Testis (tissue), 2 donors: ENCODE measurements at regions not wholly inside any gene's neighbourhood (a gene's known extent, or its start where the extent isn't known, plus 50 kb on each side); places are given as distances from the start of the nearest gene placed in this dataset.

ENCODE experiments used
- DNase-seq: peaks from one replicate; pipeline ENCODE4 v3.0.0-alpha.2; 2019
- H3K27ac ChIP-seq, 2 donors: fragments of 200-600 bp; sonication (generic); one replicate each; pipeline ENCODE4 v1.5.1; 2019
- H3K27me3 ChIP-seq: fragments of 200-600 bp; sonication (generic); one replicate; pipeline ENCODE4 v1.5.1; 2019
- H3K36me3 ChIP-seq: fragments of 200-600 bp; sonication (generic); one replicate; pipeline ENCODE4 v1.5.1; 2017; ENCODE audit warnings: low read depth; ENCODE audit errors: missing control alignments
- H3K4me1 ChIP-seq: fragments of 200-600 bp; sonication (generic); one replicate; pipeline ENCODE4 v1.5.1; 2019
- H3K4me3 ChIP-seq, 2 donors: fragments of 200-600 bp; sonication (generic); one replicate each; pipeline ENCODE4 v1.5.1; 2017 to 2019
- H3K9me3 ChIP-seq: fragments of 200-600 bp; sonication (generic); one replicate; pipeline ENCODE4 v1.5.1; 2017
- POLR2A ChIP-seq: fragments of 450-650 bp; IDR thresholded peaks from one replicate; pipeline ENCODE4 v1.6.1; 2017; ENCODE audit warnings: antibody characterized with exemption, mild to moderate bottlenecking, moderate library complexity
- WGBS, 2 donors: methylation state at CpG; one replicate each; pipeline ENCODE4 v1.1.5; 2018; 5-methylcytosine and 5-hydroxymethylcytosine counted together
- intact Hi-C: fragments of 100-400 bp; cut with DNase I; formaldehyde crosslinking; loops from one replicate; pipeline ENCODE4 v1.15.1; 2023; ENCODE audit warnings: low total_unique reads
- TF ChIP-seq, protein P1 (sequence below), 3 experiments: fragments of 450-650 bp in 2 of 3; fragments of 200-600 bp in 1 of 3; sonication (generic) in 1 of 3; IDR thresholded peaks; one replicate each; pipeline ENCODE4 v1.5.1; 2016 to 2019; ENCODE audit warnings: antibody characterized with exemption in 3 of 3, mild to moderate bottlenecking in 2 of 3, moderate library complexity in 1 of 3

DNA sequence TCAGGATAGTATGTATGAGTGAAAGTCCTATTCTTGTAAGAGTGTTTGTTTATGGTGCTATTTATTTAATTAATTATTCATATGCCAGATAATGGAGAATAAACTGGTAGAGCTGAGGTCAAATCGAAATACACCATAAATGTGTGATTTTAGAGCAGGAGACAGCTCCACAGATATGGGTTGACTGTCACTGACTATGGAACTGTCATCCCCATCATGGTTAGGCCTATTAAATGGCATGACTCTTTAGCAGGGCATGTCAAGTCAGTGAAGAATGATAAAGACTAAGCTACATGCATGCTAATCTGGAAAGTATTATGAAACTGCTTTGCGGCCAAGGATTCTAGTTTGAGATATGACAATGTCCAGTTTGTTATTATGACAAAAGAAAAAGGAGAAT is 658.6 kb downstream of the ISL1 start:
- no peak overlapping the region for H3K4me3 ChIP-seq

DNA sequence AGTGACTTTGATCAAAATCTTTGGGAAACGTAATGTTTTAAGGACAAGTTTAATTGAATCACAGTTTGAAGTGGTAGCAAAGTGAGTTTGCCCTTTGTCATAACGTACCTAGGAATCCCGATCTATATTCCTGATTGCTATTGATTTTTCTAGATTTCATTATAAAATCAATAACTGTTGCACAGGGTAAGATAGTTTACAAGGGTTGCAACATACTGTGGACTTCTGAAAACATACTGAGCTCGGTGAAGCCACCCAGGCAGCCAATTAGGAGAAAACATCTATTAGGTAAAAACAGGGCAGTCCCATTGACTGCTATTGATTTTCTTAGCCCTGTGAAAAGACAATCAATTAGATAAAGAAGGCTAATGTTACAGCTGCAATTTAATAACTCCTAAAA is 659.9 kb downstream of the ISL1 start:
- intact Hi-C loops = no loop called here
- 82 to 93% methylated on average over 4 of the region's 4 CpGs for WGBS, 2 donors
- no peak for DNase-seq
- Histone ChIP-seq H3K9me3 (no peaks in the 10 kb centered on the region), H3K4me3 (no peak overlapping the region), H3K27ac (no peak overlapping the region), H3K4me1 (no peaks in the 10 kb centered on the region), H3K36me3 (no peaks in the 10 kb centered on the region), H3K27me3 (no peaks in the 10 kb centered on the region)
- no peak for TF ChIP-seq POLR2A
- TF ChIP-seq, protein P1, sequence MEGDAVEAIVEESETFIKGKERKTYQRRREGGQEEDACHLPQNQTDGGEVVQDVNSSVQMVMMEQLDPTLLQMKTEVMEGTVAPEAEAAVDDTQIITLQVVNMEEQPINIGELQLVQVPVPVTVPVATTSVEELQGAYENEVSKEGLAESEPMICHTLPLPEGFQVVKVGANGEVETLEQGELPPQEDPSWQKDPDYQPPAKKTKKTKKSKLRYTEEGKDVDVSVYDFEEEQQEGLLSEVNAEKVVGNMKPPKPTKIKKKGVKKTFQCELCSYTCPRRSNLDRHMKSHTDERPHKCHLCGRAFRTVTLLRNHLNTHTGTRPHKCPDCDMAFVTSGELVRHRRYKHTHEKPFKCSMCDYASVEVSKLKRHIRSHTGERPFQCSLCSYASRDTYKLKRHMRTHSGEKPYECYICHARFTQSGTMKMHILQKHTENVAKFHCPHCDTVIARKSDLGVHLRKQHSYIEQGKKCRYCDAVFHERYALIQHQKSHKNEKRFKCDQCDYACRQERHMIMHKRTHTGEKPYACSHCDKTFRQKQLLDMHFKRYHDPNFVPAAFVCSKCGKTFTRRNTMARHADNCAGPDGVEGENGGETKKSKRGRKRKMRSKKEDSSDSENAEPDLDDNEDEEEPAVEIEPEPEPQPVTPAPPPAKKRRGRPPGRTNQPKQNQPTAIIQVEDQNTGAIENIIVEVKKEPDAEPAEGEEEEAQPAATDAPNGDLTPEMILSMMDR (IDR thresholded peaks at IDR 0.05) = no peak

More for the DNA sequence above, 658.6 kb downstream of the ISL1 start:
- Histone ChIP-seq H3K27me3 (no peaks in the 10 kb centered on the region), H3K9me3 (no peaks in the 10 kb centered on the region), H3K4me1 (no peaks in the 10 kb centered on the region), H3K27ac (no peak overlapping the region), H3K36me3 (no peaks in the 10 kb centered on the region)
- TF ChIP-seq POLR2A = no peak
- TF ChIP-seq, protein P1 (IDR thresholded peaks at IDR 0.05) = no peak
- 89 to 94% methylated on average over 2 of the region's 2 CpGs for WGBS, 2 donors
- no peak for DNase-seq
- intact Hi-C loops = no loop called here

DNA sequence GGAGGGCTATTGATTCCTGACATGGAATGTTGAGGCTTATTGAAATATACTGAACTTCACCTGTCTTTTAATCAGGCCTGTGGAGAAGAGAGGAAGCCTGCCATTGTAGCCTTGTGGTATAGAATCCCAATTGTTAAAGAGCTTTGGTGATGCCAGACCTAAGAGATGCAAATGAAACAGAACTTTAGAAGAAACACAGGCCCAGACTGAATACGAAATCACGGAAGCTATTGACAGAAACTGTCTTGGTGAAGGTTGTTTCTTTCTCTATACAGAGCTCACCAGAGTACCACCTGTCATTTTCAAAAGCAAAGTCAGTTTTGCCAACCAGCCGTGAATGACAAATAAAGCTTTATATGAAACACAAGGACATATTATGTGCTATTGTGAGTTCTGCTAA is 660.3 kb downstream of the ISL1 start:
- Histone ChIP-seq H3K4me1 (no peaks in the 10 kb centered on the region), H3K4me3 (no peak overlapping the region), H3K27me3 (no peaks in the 10 kb centered on the region), H3K27ac (no peak overlapping the region), H3K9me3 (no peaks in the 10 kb centered on the region), H3K36me3 (no peaks in the 10 kb centered on the region)
- intact Hi-C loops = no loop called here
- TF ChIP-seq POLR2A = no peak
- TF ChIP-seq, protein P1 (IDR thresholded peaks at IDR 0.05) = no peak
- no peak for DNase-seq
- 82 to 87% methylated on average over 3 of the region's 3 CpGs for WGBS, 2 donors

DNA sequence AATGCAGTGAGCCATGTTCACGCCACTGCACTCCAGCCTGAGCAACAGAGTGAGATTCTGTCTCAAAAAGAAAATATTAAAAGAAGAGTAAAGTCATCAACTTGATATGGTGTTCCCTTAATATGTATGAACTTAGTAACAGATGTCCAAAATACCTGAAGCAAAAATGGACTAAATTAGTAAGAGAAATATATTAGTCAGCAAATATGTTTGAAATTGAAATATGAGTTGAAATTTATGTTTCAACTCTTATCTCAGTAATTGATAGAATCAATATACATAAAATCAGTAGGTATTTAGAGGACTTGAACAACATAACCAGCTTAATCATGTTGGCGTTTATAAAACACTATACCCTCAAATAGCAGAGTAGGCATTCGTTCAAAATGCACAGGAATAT is 668.5 kb downstream of the ISL1 start:
- no peak for TF ChIP-seq POLR2A
- TF ChIP-seq, protein P1 (IDR thresholded peaks at IDR 0.05) = no peak
- Histone ChIP-seq H3K9me3 (no peaks in the 10 kb centered on the region), H3K4me1 (no peaks in the 10 kb centered on the region), H3K27ac (no peak overlapping the region), H3K4me3 (no peak overlapping the region), H3K27me3 (no peaks in the 10 kb centered on the region), H3K36me3 (no peaks in the 10 kb centered on the region)
- 87 to 88% methylated on average over 3 of the region's 3 CpGs for WGBS, 2 donors
- intact Hi-C loops = no loop called here
- no peak for DNase-seq

DNA sequence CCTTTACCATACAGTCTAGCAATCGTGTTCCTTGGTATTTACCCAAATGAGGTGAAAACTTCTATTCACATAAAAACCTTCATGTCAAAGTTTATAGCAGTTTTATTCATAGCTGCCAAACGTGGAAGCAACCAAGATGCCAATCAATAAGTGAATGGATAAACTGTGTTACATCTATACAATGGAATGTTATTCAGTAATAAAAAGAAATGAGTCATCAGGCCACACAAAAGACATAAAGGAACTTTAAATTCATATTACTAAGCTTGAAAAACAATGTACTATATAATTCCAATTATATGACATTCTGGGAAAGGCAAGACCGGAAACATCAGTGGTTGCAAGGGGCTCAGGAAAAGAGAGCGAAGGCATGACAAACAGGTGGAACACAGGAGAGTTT is 679.9 kb downstream of the ISL1 start:
- H3K27me3 ChIP-seq = no peaks in the 10 kb centered on the region
- no peak overlapping the region for H3K4me3 ChIP-seq
- 74 to 82% methylated on average over 4 of the region's 4 CpGs for WGBS, 2 donors
- H3K36me3 ChIP-seq = no peaks in the 10 kb centered on the region
- H3K4me1 ChIP-seq = no peaks in the 10 kb centered on the region
- intact Hi-C loops = no loop called here
- H3K27ac ChIP-seq = no peak overlapping the region
- no peak for DNase-seq
- no peaks in the 10 kb centered on the region for H3K9me3 ChIP-seq
- TF ChIP-seq, protein P1 (IDR thresholded peaks at IDR 0.05) = no peak
- no peak for TF ChIP-seq POLR2A
